Right lobe of liver (tissue), 4 donors: ENCODE measurements at regions not wholly inside any gene's neighbourhood (a gene's known extent, or its start where the extent isn't known, plus 50 kb on each side); places are given as distances from the start of the nearest gene placed in this dataset.

ENCODE experiments used
- CTCF ChIP-seq, 4 donors: fragments of 200-600 bp in 3 of 4; fragments of 450-650 bp in 1 of 4; IDR thresholded peaks; one replicate each; pipeline versions ENCODE4 v1.5.1 to v1.8.0; 2016 to 2022; ENCODE audit warnings: antibody characterized with exemption in 4 of 4, mild to moderate bottlenecking in 2 of 4
- POLR2A ChIP-seq: fragments of 450-650 bp; IDR thresholded peaks from one replicate; pipeline ENCODE4 v1.6.1; 2017; ENCODE audit warnings: antibody characterized with exemption, mild to moderate bottlenecking
- donor health status: DM: no; HTN: no; CAD: no.
- donor health status: DM: no; HTN: no; CAD: no.
- donor health status: DM: no; HTN: yes; CAD: no.

- TF ChIP-seq CTCF (IDR thresholded peaks at IDR 0.05) (no peak), POLR2A (no peak)
These were observed 487.3 kb downstream of the SIPA1L2 start for GRCh38 chr1:232142403-232143314.
